ENCODE measurements at regions not wholly inside any gene's neighbourhood (a gene's known extent, or its start where the extent isn't known, plus 50 kb on each side); places are given as distances from the start of the nearest gene placed in this dataset.

DNA sequence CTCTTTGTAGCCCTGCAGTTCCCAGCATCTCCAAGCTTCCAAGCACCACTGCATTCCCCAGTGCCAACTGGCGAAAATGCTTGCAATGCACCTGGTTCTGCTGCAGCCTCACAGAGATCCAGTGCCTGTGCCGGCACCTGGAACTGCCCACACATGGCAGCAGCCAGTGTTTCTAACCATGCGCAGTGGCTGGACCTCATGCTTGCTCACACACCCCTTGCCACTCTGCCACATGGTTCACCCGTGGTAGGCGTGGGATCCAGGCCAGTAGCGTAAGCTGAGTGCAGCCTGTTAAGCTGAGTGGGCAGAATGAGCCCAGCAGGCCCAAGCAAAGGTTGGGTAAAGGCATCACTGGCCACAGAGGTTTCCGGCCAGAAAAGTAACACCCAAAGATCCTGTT lies 214.1 kb upstream of the VLDLR start:
- TF ChIP-seq POLR2A (IDR thresholded peaks at IDR 0.05), result no peak
- TF ChIP-seq, protein P1, sequence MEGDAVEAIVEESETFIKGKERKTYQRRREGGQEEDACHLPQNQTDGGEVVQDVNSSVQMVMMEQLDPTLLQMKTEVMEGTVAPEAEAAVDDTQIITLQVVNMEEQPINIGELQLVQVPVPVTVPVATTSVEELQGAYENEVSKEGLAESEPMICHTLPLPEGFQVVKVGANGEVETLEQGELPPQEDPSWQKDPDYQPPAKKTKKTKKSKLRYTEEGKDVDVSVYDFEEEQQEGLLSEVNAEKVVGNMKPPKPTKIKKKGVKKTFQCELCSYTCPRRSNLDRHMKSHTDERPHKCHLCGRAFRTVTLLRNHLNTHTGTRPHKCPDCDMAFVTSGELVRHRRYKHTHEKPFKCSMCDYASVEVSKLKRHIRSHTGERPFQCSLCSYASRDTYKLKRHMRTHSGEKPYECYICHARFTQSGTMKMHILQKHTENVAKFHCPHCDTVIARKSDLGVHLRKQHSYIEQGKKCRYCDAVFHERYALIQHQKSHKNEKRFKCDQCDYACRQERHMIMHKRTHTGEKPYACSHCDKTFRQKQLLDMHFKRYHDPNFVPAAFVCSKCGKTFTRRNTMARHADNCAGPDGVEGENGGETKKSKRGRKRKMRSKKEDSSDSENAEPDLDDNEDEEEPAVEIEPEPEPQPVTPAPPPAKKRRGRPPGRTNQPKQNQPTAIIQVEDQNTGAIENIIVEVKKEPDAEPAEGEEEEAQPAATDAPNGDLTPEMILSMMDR (IDR thresholded peaks at IDR 0.05 in 4 of 5, conservative IDR thresholded peaks at IDR 0.05 in 1 of 5), result no peak

Data from gastrocnemius medialis (tissue), 4 donors.